ENCODE measurements at regions not wholly inside any gene's neighbourhood (a gene's known extent, or its start where the extent isn't known, plus 50 kb on each side); places are given as distances from the start of the nearest gene placed in this dataset.

GRCh38 chr16:80171746-80172145 is 369.0 kb upstream of the DYNLRB2 start:
- no peak for TF ChIP-seq CTCF (IDR thresholded peaks at IDR 0.05; ENCODE audit: low read depth, low read length, poor library complexity, severe bottlenecking)
- no peak for TF ChIP-seq EZH2phosphoT487 (IDR thresholded peaks at IDR 0.05; ENCODE audit: borderline replicate concordance, low read length)

All from DOHH2 (cell line).